HG03139 (cell line): ENCODE measurements at regions not wholly inside any gene's neighbourhood (a gene's known extent, or its start where the extent isn't known, plus 50 kb on each side); places are given as distances from the start of the nearest gene placed in this dataset.
"Not testable (repeated sequence)": the region's sequence is repeated elsewhere in the genome, so short reads cannot be mapped to it uniquely, and the experiment has no call there.

Experiments
- ATAC-seq: cut with Tn5 transposase; IDR thresholded peaks from one replicate; pipeline ENCODE4 v1.9.1; 2021; ENCODE audit not compliant: unreplicated experiment

- no peak for ATAC-seq
Observed at GRCh38 chr5:120083851-120084542, 380.1 kb upstream of the PRR16 start.

GRCh38 chr5:120084543-120084870 lies 379.6 kb upstream of the PRR16 start:
- no peak for ATAC-seq

GRCh38 chr5:120086081-120086480 lies 378.0 kb upstream of the PRR16 start:
- no peak for ATAC-seq

- no peak for ATAC-seq
Observed at GRCh38 chr5:120088412-120088811, 375.7 kb upstream of the PRR16 start.

- no peak for ATAC-seq
Observed at GRCh38 chr5:120088836-120089235, 375.3 kb upstream of the PRR16 start.

GRCh38 chr5:120091376-120091948 lies 372.6 kb upstream of the PRR16 start:
- ATAC-seq: no peak

- no peak for ATAC-seq
Observed at GRCh38 chr5:120092649-120093048, 371.5 kb upstream of the PRR16 start.

- ATAC-seq: no peak
Observed at GRCh38 chr5:120093178-120093577, 370.9 kb upstream of the PRR16 start.

- no peak for ATAC-seq
Observed at GRCh38 chr5:120096413-120096812, 367.7 kb upstream of the PRR16 start.

- no peak for ATAC-seq
Observed at GRCh38 chr5:120098426-120098825, 365.7 kb upstream of the PRR16 start.

GRCh38 chr5:120098902-120099535 lies 365.1 kb upstream of the PRR16 start:
- ATAC-seq: no peak

- ATAC-seq: no peak
Observed at GRCh38 chr5:120101771-120102170, 362.3 kb upstream of the PRR16 start.

- ATAC-seq: no peak
Observed at GRCh38 chr5:120103495-120103894, 360.6 kb upstream of the PRR16 start.

GRCh38 chr5:120106912-120107525 lies 357.1 kb upstream of the PRR16 start:
- ATAC-seq: no peak

GRCh38 chr5:120108586-120109248 lies 355.4 kb upstream of the PRR16 start:
- no peak for ATAC-seq

GRCh38 chr5:120122703-120123102 lies 341.4 kb upstream of the PRR16 start:
- ATAC-seq: no peak

GRCh38 chr5:120124031-120124430 lies 340.1 kb upstream of the PRR16 start:
- no peak for ATAC-seq

GRCh38 chr5:120124961-120125360 lies 339.1 kb upstream of the PRR16 start:
- ATAC-seq: no peak

- not testable (repeated sequence) for ATAC-seq
Observed at GRCh38 chr5:120132347-120132746, 331.8 kb upstream of the PRR16 start.

GRCh38 chr5:120134944-120135343 lies 329.2 kb upstream of the PRR16 start:
- no peak for ATAC-seq

GRCh38 chr5:120137582-120137981 lies 326.5 kb upstream of the PRR16 start:
- ATAC-seq: no peak

GRCh38 chr5:120139039-120139438 lies 325.1 kb upstream of the PRR16 start:
- ATAC-seq: no peak
